ENCODE measurements at regions not wholly inside any gene's neighbourhood (a gene's known extent, or its start where the extent isn't known, plus 50 kb on each side); places are given as distances from the start of the nearest gene placed in this dataset.
A peak's percentile ranks its signal among the peaks of the same experiment; 100 is the strongest.

GRCh38 chr14:96674121-96674520 is 123.1 kb upstream of the VRK1 start:
- no peak for DNase-seq
- intact Hi-C loops (cut with DNase I) = no loop called here

GRCh38 chr14:96676166-96676565 is 121.0 kb upstream of the VRK1 start:
- intact Hi-C loops (cut with DNase I) = no loop called here
- no peak for DNase-seq

- intact Hi-C loops (cut with DNase I) = no loop called here
Observed at GRCh38 chr14:96681829-96682228, 115.4 kb upstream of the VRK1 start.

GRCh38 chr14:96682401-96682800 is 114.8 kb upstream of the VRK1 start:
- intact Hi-C loops (cut with DNase I) = no loop called here
- peak in 18 of 42 donors; percentile 2 to 74 (median 40) for DNase-seq

More at GRCh38 chr14:96681829-96682228, 115.4 kb upstream of the VRK1 start:
- no peak for DNase-seq

- intact Hi-C loops (cut with DNase I) = no loop called here
- DNase-seq = peak in 1 of 42 donors; percentile 44
Observed at GRCh38 chr14:96683562-96684289, 113.5 kb upstream of the VRK1 start.

GRCh38 chr14:96686126-96686525 is 111.1 kb upstream of the VRK1 start:
- intact Hi-C loops (cut with DNase I) = no loop called here

GRCh38 chr14:96688629-96689028 is 108.6 kb upstream of the VRK1 start:
- peak in 26 of 42 donors; percentile 10 to 75 (median 36) for DNase-seq
- intact Hi-C loops (cut with DNase I) = no loop called here

More at GRCh38 chr14:96686126-96686525, 111.1 kb upstream of the VRK1 start:
- DNase-seq = no peak

- intact Hi-C loops (cut with DNase I) = no loop called here
- no peak for DNase-seq
Observed at GRCh38 chr14:96690713-96691383, 106.3 kb upstream of the VRK1 start.

GRCh38 chr14:96693252-96693820 is 103.8 kb upstream of the VRK1 start:
- intact Hi-C loops (cut with DNase I) = no loop called here
- DNase-seq = no peak

GRCh38 chr14:96693987-96694386 is 103.2 kb upstream of the VRK1 start:
- DNase-seq = no peak
- intact Hi-C loops (cut with DNase I) = no loop called here

- no peak for DNase-seq
- intact Hi-C loops (cut with DNase I) = no loop called here
Observed at GRCh38 chr14:96698960-96699539, 98.1 kb upstream of the VRK1 start.

GRCh38 chr14:96699666-96700065 is 97.5 kb upstream of the VRK1 start:
- DNase-seq = no peak
- intact Hi-C loops (cut with DNase I) = no loop called here

GRCh38 chr14:96702831-96703230 is 94.4 kb upstream of the VRK1 start:
- intact Hi-C loops (cut with DNase I) = no loop called here
- no peak for DNase-seq

- intact Hi-C loops (cut with DNase I) = no loop called here
- DNase-seq = no peak
Observed at GRCh38 chr14:96705422-96706092, 91.6 kb upstream of the VRK1 start.

GRCh38 chr14:96706893-96707292 is 90.3 kb upstream of the VRK1 start:
- intact Hi-C loops (cut with DNase I) = no loop called here

GRCh38 chr14:96710060-96710666 is 87.0 kb upstream of the VRK1 start:
- intact Hi-C loops (cut with DNase I) = no loop called here
- DNase-seq = no peak

More at GRCh38 chr14:96706893-96707292, 90.3 kb upstream of the VRK1 start:
- DNase-seq = no peak

- intact Hi-C loops (cut with DNase I) = no loop called here
Observed at GRCh38 chr14:96711559-96712267, 85.5 kb upstream of the VRK1 start.

GRCh38 chr14:96713426-96713825 is 83.8 kb upstream of the VRK1 start:
- intact Hi-C loops (cut with DNase I) = no loop called here
- DNase-seq = no peak

More at GRCh38 chr14:96711559-96712267, 85.5 kb upstream of the VRK1 start:
- no peak for DNase-seq

Data from head of caudate nucleus (tissue), 42 donors.